GM12874 (cell line): ENCODE measurements at regions not wholly inside any gene's neighbourhood (a gene's known extent, or its start where the extent isn't known, plus 50 kb on each side); places are given as distances from the start of the nearest gene placed in this dataset.

Experiments used
- CTCF ChIP-seq: IDR thresholded peaks from 2 replicates; pipeline ENCODE4 v1.5.1; 2011; ENCODE audit warnings: low read depth, mild to moderate bottlenecking, control low read depth, low read length, moderate library complexity; ENCODE audit not compliant: insufficient read depth

DNA sequence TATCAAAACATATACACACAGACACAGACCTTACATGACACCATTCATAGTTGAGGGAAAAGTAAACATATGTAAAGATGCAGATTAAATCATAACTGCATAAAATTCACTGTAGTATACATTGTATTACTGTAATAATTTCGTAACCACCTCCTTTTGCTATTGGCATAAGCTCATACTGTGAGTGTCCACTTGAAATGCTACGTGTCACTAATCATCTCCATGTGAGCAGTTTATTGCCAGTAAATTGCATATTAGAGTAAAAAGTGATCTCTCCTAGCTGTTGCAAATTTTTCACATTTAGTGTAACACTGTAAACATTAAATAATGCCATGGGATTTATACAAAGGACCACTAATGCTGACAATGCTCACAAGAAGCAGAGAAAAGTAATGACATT is 256.7 kb upstream of the GNPDA2 start:
- TF ChIP-seq CTCF, result no peak

DNA sequence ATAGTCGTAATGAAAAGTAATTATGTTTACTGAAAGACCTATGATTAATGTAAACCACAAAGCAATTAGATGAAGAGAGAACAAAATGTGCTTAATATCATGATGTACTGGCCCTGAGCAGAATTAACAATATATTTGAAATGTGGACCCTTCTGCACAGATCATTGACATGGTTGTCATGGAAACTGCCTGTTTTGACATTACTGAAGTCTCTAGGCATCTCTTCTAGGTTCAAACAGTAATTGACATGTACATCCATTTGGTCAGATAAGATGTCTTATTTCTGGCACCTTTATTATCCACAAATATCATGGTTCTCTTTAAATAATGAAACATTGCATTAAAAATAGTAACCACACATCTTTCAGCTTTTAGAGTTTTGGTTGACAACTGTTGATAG is 251.7 kb upstream of the GNPDA2 start:
- no peak for TF ChIP-seq CTCF

GRCh38 chr4:44965435-44966095 is 239.2 kb upstream of the GNPDA2 start:
- TF ChIP-seq CTCF, result no peak

- no peak for TF ChIP-seq CTCF
Measured at GRCh38 chr4:44961001-44961755, 234.8 kb upstream of the GNPDA2 start.

DNA sequence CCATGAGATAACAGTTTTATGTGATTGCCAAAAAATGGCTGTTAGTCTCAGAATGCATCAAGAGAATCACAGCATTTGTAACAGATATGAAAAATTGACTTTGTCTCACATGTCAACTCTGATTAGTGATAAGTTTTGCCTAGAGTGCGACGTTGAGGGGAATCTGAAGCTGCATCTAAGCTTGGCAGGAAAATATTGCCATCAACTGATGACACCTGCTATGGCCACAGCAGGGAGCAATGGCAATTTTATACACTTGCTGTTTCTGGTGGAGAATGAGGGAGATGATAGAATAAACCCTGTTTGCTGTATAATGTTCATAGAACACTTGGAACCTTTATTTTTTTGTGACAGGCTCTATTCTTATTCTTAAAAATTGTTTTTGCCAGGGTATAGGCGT is 205.4 kb upstream of the GNPDA2 start:
- TF ChIP-seq CTCF, result no peak

GRCh38 chr4:44928785-44929184 is 202.4 kb upstream of the GNPDA2 start:
- no peak for TF ChIP-seq CTCF

GRCh38 chr4:44927399-44928380 is 201.3 kb upstream of the GNPDA2 start:
- peak; percentile 22; the same call in 1 of the 2 replicates for TF ChIP-seq CTCF
